ENCODE measurements at regions not wholly inside any gene's neighbourhood (a gene's known extent, or its start where the extent isn't known, plus 50 kb on each side); places are given as distances from the start of the nearest gene placed in this dataset.

DNA sequence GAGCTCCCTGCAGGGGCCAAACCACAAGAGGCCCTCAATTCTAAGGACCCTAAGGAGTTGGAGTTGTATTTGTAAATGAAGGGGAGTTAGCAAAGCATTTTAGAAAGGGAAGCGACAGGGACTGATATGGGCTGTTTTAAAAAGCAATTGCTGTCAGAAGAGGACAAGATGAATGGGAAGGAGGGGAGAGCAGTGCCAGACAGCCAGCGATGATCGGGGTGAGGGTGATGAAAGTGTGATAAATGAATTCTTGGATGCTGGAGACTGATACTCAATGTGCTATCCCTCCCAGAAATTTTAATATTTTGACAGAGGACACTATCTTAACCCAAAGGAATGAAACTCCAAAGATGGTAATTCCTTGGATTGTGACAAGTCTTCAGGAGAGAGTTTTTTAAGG lies 289.2 kb downstream of the CLIC5 start:
- TF ChIP-seq, protein P1, sequence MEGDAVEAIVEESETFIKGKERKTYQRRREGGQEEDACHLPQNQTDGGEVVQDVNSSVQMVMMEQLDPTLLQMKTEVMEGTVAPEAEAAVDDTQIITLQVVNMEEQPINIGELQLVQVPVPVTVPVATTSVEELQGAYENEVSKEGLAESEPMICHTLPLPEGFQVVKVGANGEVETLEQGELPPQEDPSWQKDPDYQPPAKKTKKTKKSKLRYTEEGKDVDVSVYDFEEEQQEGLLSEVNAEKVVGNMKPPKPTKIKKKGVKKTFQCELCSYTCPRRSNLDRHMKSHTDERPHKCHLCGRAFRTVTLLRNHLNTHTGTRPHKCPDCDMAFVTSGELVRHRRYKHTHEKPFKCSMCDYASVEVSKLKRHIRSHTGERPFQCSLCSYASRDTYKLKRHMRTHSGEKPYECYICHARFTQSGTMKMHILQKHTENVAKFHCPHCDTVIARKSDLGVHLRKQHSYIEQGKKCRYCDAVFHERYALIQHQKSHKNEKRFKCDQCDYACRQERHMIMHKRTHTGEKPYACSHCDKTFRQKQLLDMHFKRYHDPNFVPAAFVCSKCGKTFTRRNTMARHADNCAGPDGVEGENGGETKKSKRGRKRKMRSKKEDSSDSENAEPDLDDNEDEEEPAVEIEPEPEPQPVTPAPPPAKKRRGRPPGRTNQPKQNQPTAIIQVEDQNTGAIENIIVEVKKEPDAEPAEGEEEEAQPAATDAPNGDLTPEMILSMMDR (IDR thresholded peaks at IDR 0.05) = no peak
- TF ChIP-seq POLR2A (IDR thresholded peaks at IDR 0.05) = no peak
